BLaER1 (cell line): ENCODE measurements at regions not wholly inside any gene's neighbourhood (a gene's known extent, or its start where the extent isn't known, plus 50 kb on each side); places are given as distances from the start of the nearest gene placed in this dataset.

Experiments used
- H3K27ac ChIP-seq: shearing (Covaris generic); formaldehyde crosslinking; 2 replicates; pipeline ENCODE4 v1.8.1; 2022
- H3K27me3 ChIP-seq: shearing (Covaris generic); formaldehyde crosslinking; 2 replicates; pipeline ENCODE4 v1.8.1; 2022
- H3K36me3 ChIP-seq: shearing (Covaris generic); formaldehyde crosslinking; 2 replicates; pipeline ENCODE4 v1.8.1; 2022
- H3K4me1 ChIP-seq: shearing (Covaris generic); formaldehyde crosslinking; 2 replicates; pipeline ENCODE4 v1.8.1; 2022
- H3K4me2 ChIP-seq: shearing (Covaris generic); formaldehyde crosslinking; 2 replicates; pipeline ENCODE4 v1.8.1; 2022
- H3K4me3 ChIP-seq: shearing (Covaris generic); formaldehyde crosslinking; 2 replicates; pipeline ENCODE4 v1.8.1; 2022
- H3K9ac ChIP-seq: shearing (Covaris generic); formaldehyde crosslinking; 2 replicates; pipeline ENCODE4 v1.8.1; 2022
- H3K9me3 ChIP-seq: shearing (Covaris generic); formaldehyde crosslinking; 2 replicates; pipeline ENCODE4 v1.8.1; 2022
- H4K20me1 ChIP-seq: shearing (Covaris generic); formaldehyde crosslinking; 2 replicates; pipeline ENCODE4 v1.8.1; 2022
- Cebpa-rat ChIP-seq: shearing (Covaris generic); IDR thresholded peaks from 2 replicates; pipeline ENCODE4 v1.8.1; 2022

DNA sequence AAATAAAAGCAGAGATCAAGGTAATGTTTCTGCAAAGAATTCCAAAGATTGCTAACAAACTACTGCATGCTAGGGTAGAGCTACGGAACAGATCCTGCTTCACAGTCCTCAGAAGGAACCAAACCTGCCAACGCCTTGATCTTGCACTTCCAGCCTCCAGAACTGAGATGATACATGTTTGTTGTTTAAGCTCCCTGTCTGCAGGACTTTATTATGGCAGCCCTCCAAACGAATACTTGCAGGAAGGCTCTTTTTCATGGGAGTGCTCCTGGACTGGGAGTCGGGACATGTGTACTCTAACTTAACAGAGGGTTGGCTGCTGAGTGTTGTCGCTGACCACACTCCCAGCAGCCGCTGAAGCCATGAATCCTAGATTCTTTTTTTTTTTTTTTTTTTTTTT, 808.8 kb upstream of the EEF2KMT start:
- no peaks in the 10 kb centered on the region for H3K9me3 ChIP-seq
- no peak overlapping the region for H3K4me2 ChIP-seq
- no peak overlapping the region for H3K4me3 ChIP-seq
- no peak overlapping the region for H3K27ac ChIP-seq
- H3K4me1 ChIP-seq: no peaks in the 10 kb centered on the region
- no peak for TF ChIP-seq Cebpa-rat
- H3K9ac ChIP-seq: no peak overlapping the region
- no peaks in the 10 kb centered on the region for H4K20me1 ChIP-seq
- H3K36me3 ChIP-seq: no peaks in the 10 kb centered on the region
- no peaks in the 10 kb centered on the region for H3K27me3 ChIP-seq

DNA sequence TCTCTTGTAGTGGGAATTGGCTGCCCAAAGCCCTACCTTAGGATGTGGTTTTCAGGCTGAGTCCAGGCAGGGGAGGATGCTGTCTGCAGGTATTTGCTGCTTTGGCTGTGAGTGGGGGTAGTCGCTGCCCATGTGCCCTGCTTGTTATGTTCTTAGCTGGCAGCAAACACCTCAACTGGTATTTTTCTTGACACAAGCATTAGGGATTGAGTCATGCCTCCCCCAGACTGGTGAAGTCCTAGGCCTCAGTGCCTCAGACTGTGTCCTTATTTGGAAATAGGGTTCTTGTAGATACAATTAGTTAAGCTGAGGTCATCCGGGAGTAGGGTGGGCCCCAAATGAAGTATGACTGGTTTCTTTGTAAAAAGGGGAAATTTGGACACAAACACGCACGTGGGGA, 808.3 kb upstream of the EEF2KMT start:
- Histone ChIP-seq H3K9ac (no peak overlapping the region), H4K20me1 (no peaks in the 10 kb centered on the region), H3K4me1 (no peaks in the 10 kb centered on the region), H3K36me3 (no peaks in the 10 kb centered on the region), H3K27me3 (no peaks in the 10 kb centered on the region), H3K27ac (no peak overlapping the region), H3K9me3 (no peaks in the 10 kb centered on the region), H3K4me3 (no peak overlapping the region), H3K4me2 (no peak overlapping the region)
- no peak for TF ChIP-seq Cebpa-rat

DNA sequence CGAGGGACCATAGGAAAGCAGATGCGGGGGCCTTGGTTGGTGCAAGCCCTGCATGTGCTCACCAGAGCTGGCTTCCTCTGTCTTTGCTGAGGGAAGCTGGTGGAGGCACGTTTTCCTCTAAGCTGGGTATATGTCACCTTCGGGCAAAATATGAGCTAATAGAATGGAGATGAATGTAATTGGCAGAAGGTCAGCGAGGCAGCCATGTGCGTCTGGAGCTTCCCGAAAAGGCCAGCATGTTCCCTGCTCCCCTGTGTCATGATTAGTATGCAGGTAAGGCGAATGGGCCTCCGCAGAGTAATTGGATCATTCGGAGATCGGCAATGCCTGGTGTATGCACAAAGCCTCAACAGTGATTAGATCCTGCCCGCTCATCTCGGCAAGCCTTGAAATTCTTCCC, 806.2 kb upstream of the EEF2KMT start:
- Histone ChIP-seq H3K9ac (no peak overlapping the region), H3K4me3 (no peak overlapping the region), H3K36me3 (no peaks in the 10 kb centered on the region), H3K27me3 (no peaks in the 10 kb centered on the region), H3K9me3 (no peaks in the 10 kb centered on the region), H3K27ac (no peak overlapping the region), H4K20me1 (no peaks in the 10 kb centered on the region), H3K4me1 (no peaks in the 10 kb centered on the region), H3K4me2 (no peak overlapping the region)
- no peak for TF ChIP-seq Cebpa-rat

DNA sequence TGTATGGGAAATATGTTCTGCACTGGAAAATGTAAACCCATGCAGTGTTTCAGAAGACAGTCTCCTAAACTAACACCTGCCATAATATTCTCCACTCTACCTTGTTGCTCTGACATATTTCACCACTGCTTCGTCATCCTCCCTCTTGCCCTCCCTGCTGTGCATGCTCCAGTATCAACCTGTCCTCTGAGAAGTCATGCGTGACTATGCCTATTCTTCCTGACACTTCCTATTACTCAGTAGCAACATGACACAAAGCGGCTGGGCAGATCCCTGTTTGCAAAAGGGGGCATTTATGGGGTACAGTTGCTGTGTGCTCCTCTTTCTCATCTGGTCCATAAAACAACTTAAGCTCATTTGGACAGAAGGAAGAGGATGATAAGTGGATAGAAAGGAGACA, 805.6 kb upstream of the EEF2KMT start:
- Histone ChIP-seq H4K20me1 (no peaks in the 10 kb centered on the region), H3K27ac (no peak overlapping the region), H3K9ac (no peak overlapping the region), H3K4me1 (no peaks in the 10 kb centered on the region), H3K4me3 (no peak overlapping the region), H3K36me3 (no peaks in the 10 kb centered on the region), H3K9me3 (no peaks in the 10 kb centered on the region), H3K27me3 (no peaks in the 10 kb centered on the region), H3K4me2 (no peak overlapping the region)
- TF ChIP-seq Cebpa-rat: no peak

DNA sequence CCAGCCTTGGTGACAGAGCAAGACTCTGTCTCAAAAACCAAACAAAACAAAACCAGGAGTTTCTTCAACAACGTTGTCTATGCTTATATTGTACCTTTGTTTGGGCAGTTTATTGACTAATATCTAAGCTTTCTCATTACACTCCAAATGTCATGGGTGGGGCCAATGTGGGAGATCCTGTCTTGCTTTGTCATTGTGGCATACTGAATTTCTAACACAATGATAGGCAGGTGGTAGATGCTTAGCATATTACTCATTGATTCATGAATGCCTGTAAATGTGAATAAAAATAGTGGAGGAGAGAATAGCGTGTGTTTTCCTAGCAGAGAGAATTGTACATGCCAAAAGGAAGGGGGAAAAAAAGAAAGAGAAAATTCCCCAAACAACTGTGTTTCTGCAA, 802.5 kb upstream of the EEF2KMT start:
- Histone ChIP-seq H3K27ac (no peak overlapping the region), H3K4me2 (no peak overlapping the region), H4K20me1 (no peaks in the 10 kb centered on the region), H3K4me3 (no peak overlapping the region), H3K9ac (no peak overlapping the region), H3K4me1 (no peaks in the 10 kb centered on the region), H3K27me3 (no peaks in the 10 kb centered on the region), H3K9me3 (no peaks in the 10 kb centered on the region), H3K36me3 (no peaks in the 10 kb centered on the region)
- TF ChIP-seq Cebpa-rat: no peak

DNA sequence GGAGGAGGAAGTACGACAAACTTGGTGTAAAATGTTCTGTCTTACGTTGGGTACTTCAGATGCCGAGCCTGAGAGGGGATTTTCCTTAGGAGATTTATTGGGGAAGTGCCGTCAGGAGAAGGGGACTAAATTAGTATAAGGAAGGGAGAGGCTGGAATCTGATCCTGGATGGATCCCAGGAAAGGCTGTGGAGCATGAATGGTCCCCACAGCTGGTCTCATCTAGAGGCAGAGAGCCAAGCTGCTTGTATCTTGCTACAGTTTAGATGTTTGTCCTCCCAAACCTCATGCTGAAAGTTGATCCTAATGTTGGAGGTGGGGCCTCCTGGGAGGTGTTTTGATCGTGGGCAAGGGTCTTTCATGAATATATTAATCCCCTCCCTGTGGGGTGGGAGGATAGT, 798.4 kb upstream of the EEF2KMT start:
- no peak for TF ChIP-seq Cebpa-rat
- Histone ChIP-seq H3K9me3 (no peaks in the 10 kb centered on the region), H4K20me1 (no peaks in the 10 kb centered on the region), H3K4me2 (no peak overlapping the region), H3K27me3 (no peaks in the 10 kb centered on the region), H3K27ac (no peak overlapping the region), H3K4me1 (no peaks in the 10 kb centered on the region), H3K4me3 (no peak overlapping the region), H3K36me3 (no peaks in the 10 kb centered on the region), H3K9ac (no peak overlapping the region)

DNA sequence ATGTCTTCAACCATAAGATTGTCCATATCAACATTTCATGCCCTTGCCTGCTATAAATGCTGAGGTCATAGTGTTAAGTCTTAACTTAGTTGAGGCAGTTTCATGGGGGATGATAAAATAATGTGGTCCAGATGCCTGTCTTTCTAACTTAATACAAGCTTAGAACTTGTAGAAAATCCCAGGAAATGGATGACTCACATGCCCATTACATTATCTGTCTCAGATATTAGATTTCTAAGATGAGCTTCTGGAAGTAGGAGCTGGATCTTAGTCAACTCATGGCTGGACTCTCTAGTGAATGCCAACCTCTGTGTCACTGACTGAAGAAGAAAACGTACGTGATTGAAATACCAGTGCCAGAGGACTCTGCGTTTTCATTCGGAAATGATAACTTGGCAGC, 797.5 kb upstream of the EEF2KMT start:
- no peaks in the 10 kb centered on the region for H4K20me1 ChIP-seq
- no peak overlapping the region for H3K4me3 ChIP-seq
- H3K9ac ChIP-seq: no peak overlapping the region
- no peaks in the 10 kb centered on the region for H3K27me3 ChIP-seq
- no peaks in the 10 kb centered on the region for H3K4me1 ChIP-seq
- no peak overlapping the region for H3K4me2 ChIP-seq
- H3K36me3 ChIP-seq: no peaks in the 10 kb centered on the region
- H3K27ac ChIP-seq: no peak overlapping the region
- TF ChIP-seq Cebpa-rat: no peak
- no peaks in the 10 kb centered on the region for H3K9me3 ChIP-seq

DNA sequence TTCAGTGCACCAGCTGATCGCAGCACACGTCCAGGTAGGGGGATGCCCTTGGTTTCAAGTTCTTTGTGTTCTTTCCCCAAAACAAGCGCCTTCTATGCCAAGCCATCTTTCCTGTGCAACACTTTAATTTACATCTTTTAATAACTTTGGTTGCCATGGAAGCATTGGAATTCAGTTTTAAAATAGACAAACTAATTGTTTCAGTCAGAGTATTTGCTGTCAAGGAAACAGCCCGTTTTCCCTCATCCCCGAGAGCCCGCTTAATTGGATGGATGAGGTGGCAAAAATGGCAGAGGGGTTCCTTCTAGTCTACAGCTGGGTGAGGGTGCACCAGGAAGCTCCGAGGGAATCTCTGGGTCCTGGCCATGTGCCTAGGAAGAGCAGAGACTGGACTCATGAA, 793.7 kb upstream of the EEF2KMT start:
- no peaks in the 10 kb centered on the region for H4K20me1 ChIP-seq
- no peaks in the 10 kb centered on the region for H3K27me3 ChIP-seq
- no peak overlapping the region for H3K4me2 ChIP-seq
- H3K9ac ChIP-seq: no peak overlapping the region
- H3K4me3 ChIP-seq: no peak overlapping the region
- no peak for TF ChIP-seq Cebpa-rat
- no peaks in the 10 kb centered on the region for H3K9me3 ChIP-seq
- no peak overlapping the region for H3K27ac ChIP-seq
- no peaks in the 10 kb centered on the region for H3K36me3 ChIP-seq
- H3K4me1 ChIP-seq: no peaks in the 10 kb centered on the region

DNA sequence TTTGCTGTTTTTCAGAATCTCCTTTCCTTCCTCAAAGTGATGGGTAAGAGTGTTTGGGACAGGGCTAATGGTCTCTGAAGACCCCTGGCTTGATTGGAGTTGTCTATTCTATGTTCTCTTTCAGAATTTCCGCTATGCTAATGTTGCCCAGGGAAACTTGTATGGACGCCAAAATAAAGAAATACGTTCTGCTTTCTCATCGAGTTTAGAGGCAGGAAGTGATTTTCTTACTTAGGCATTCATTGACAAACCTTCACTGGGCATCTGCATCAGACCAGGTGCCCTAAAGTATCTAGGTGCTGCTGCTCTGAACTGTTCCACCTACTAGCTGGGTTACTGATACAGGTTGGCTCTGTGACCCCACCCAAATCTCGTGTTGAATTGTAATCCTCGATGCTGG, 787.9 kb upstream of the EEF2KMT start:
- H3K4me3 ChIP-seq: no peak overlapping the region
- no peaks in the 10 kb centered on the region for H3K36me3 ChIP-seq
- no peaks in the 10 kb centered on the region for H4K20me1 ChIP-seq
- no peak for TF ChIP-seq Cebpa-rat
- H3K9me3 ChIP-seq: no peaks in the 10 kb centered on the region
- H3K9ac ChIP-seq: no peak overlapping the region
- H3K27ac ChIP-seq: no peak overlapping the region
- H3K4me2 ChIP-seq: no peak overlapping the region
- H3K4me1 ChIP-seq: no peaks in the 10 kb centered on the region
- no peaks in the 10 kb centered on the region for H3K27me3 ChIP-seq

DNA sequence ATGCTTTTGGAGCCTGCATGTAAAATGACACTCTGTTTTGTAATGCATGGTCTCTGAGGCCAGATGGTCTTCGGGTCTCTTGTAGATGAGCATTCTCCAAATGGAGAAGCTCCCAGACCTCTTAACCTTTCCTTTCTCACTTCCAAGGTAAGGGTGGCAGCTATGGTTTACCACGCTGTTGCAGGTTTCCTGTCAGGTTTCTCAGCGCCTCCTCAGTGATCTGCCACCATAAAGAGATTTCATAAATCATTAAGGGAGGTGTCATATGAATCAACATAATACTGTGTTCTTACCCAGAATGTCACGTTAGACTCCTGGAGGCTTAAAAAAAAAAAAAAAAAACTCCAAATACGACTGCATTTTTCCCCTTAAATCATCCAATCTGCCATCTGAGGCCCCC, 787.4 kb upstream of the EEF2KMT start:
- Histone ChIP-seq H3K36me3 (no peaks in the 10 kb centered on the region), H3K9me3 (no peaks in the 10 kb centered on the region), H3K27ac (no peak overlapping the region), H3K27me3 (no peaks in the 10 kb centered on the region), H3K4me1 (no peaks in the 10 kb centered on the region), H3K4me2 (no peak overlapping the region), H4K20me1 (no peaks in the 10 kb centered on the region), H3K9ac (no peak overlapping the region), H3K4me3 (no peak overlapping the region)
- no peak for TF ChIP-seq Cebpa-rat

DNA sequence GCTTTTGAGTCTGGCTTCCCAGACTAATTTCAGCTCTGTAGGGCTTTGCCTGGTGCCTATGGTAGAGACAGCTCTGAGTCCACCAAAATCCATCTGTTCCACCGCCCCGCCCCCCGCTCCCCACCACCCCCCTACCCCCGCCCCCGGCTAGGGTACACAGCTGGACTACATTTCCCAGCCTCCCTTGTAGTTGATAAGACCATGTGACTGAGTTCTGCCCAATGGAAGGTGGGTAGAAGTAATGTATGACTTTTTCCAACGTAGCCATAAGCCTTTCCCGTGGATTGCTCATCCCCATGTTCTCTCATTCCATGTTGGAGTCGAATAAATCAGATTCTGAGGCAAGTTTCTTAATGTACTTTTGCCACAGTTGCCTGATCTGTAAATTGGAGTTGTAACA, 786.7 kb upstream of the EEF2KMT start:
- H3K4me1 ChIP-seq: no peaks in the 10 kb centered on the region
- no peak overlapping the region for H3K4me3 ChIP-seq
- no peak overlapping the region for H3K27ac ChIP-seq
- H3K4me2 ChIP-seq: no peak overlapping the region
- H3K9ac ChIP-seq: no peak overlapping the region
- H4K20me1 ChIP-seq: no peaks in the 10 kb centered on the region
- H3K9me3 ChIP-seq: no peaks in the 10 kb centered on the region
- no peaks in the 10 kb centered on the region for H3K36me3 ChIP-seq
- no peak for TF ChIP-seq Cebpa-rat
- no peaks in the 10 kb centered on the region for H3K27me3 ChIP-seq
